ENCODE measurements at regions not wholly inside any gene's neighbourhood (a gene's known extent, or its start where the extent isn't known, plus 50 kb on each side); places are given as distances from the start of the nearest gene placed in this dataset.

- TF ChIP-seq CTCF (conservative IDR thresholded peaks at IDR 0.05 in 1 of 2, IDR thresholded peaks at IDR 0.05 in 1 of 2; ENCODE audit: extremely low read depth in 1 of 2, insufficient read depth in 1 of 2, low read depth in 1 of 2, low read length in 2 of 2) (no peak), EZH2 (IDR thresholded peaks at IDR 0.05; ENCODE audit: borderline replicate concordance, low read length) (no peak)
Observed at GRCh38 chr6:104404377-104404776, 455.3 kb downstream of the HACE1 start.
